ENCODE measurements at regions not wholly inside any gene's neighbourhood (a gene's known extent, or its start where the extent isn't known, plus 50 kb on each side); places are given as distances from the start of the nearest gene placed in this dataset.

GRCh38 chr11:70494559-70495350 lies 96.4 kb downstream of the CTTN start:
- TF ChIP-seq CTCF (IDR thresholded peaks at IDR 0.05; ENCODE audit: low read depth, low read length), result no peak
- peaks cover 28% of the 10 kb centered on the region for H3K9me3 ChIP-seq (ENCODE audit: control insufficient read depth, insufficient read depth, low read length)
- POLR2A ChIA-PET, result no interaction called here
- H3K27me3 ChIP-seq (ENCODE audit: control insufficient read depth, insufficient read depth, low read length), result peaks cover 25% of the 10 kb centered on the region
- no peak for DNase-seq (ENCODE audit: low read depth, low spot score)
- H3K27ac ChIP-seq (ENCODE audit: low read depth, low read length), result no peak overlapping the region
- CTCF ChIA-PET, result no interaction called here
- no peak overlapping the region for H3K4me3 ChIP-seq (ENCODE audit: low read depth, low read length)

- H3K9me3 ChIP-seq (ENCODE audit: control insufficient read depth, insufficient read depth, low read length), result peaks cover 19% of the 10 kb centered on the region
- no peak for TF ChIP-seq CTCF (IDR thresholded peaks at IDR 0.05; ENCODE audit: low read depth, low read length)
- CTCF ChIA-PET, result no interaction called here
- H3K27ac ChIP-seq (ENCODE audit: low read depth, low read length), result no peak overlapping the region
- peaks cover 25% of the 10 kb centered on the region for H3K27me3 ChIP-seq (ENCODE audit: control insufficient read depth, insufficient read depth, low read length)
- DNase-seq (ENCODE audit: low read depth, low spot score), result no peak
- no peak overlapping the region for H3K4me3 ChIP-seq (ENCODE audit: low read depth, low read length)
- POLR2A ChIA-PET, result no interaction called here
Observed at GRCh38 chr11:70495351-70496310, 97.3 kb downstream of the CTTN start.

GRCh38 chr11:70496591-70497535 lies 98.5 kb downstream of the CTTN start:
- ChIA-PET POLR2A (no interaction called here), CTCF (no interaction called here)
- TF ChIP-seq CTCF (IDR thresholded peaks at IDR 0.05; ENCODE audit: low read depth, low read length), result no peak
- no peak for DNase-seq (ENCODE audit: low read depth, low spot score)
- Histone ChIP-seq H3K27ac (ENCODE audit: low read depth, low read length) (no peak overlapping the region), H3K9me3 (ENCODE audit: control insufficient read depth, insufficient read depth, low read length) (peaks cover 7% of the 10 kb centered on the region), H3K27me3 (ENCODE audit: control insufficient read depth, insufficient read depth, low read length) (peaks cover 25% of the 10 kb centered on the region), H3K4me3 (ENCODE audit: low read depth, low read length) (no peak overlapping the region)

- POLR2A ChIA-PET, result no interaction called here
- no peak overlapping the region for H3K4me3 ChIP-seq (ENCODE audit: low read depth, low read length)
- CTCF ChIA-PET, result no interaction called here
- H3K27ac ChIP-seq (ENCODE audit: low read depth, low read length), result no peak overlapping the region
- no peaks in the 10 kb centered on the region; the same call in 1 of the 2 replicates for H3K9me3 ChIP-seq (ENCODE audit: control insufficient read depth, insufficient read depth, low read length)
- TF ChIP-seq CTCF (IDR thresholded peaks at IDR 0.05; ENCODE audit: low read depth, low read length), result no peak
- H3K27me3 ChIP-seq (ENCODE audit: control insufficient read depth, insufficient read depth, low read length), result peaks cover 25% of the 10 kb centered on the region
- DNase-seq (ENCODE audit: low read depth, low spot score), result no peak
Observed at GRCh38 chr11:70497536-70498075, 99.3 kb downstream of the CTTN start.

Data from AG04450 (cell line).